Fibroblast of peridontal ligament (primary cell): ENCODE measurements at regions not wholly inside any gene's neighbourhood (a gene's known extent, or its start where the extent isn't known, plus 50 kb on each side); places are given as distances from the start of the nearest gene placed in this dataset.
A peak's percentile ranks its signal among the peaks of the same experiment; 100 is the strongest.

Experiments used
- DNase-seq: peaks from one replicate; pipeline ENCODE4 v3.0.0-alpha.2; 2010; ENCODE audit errors: extremely low read depth

DNA sequence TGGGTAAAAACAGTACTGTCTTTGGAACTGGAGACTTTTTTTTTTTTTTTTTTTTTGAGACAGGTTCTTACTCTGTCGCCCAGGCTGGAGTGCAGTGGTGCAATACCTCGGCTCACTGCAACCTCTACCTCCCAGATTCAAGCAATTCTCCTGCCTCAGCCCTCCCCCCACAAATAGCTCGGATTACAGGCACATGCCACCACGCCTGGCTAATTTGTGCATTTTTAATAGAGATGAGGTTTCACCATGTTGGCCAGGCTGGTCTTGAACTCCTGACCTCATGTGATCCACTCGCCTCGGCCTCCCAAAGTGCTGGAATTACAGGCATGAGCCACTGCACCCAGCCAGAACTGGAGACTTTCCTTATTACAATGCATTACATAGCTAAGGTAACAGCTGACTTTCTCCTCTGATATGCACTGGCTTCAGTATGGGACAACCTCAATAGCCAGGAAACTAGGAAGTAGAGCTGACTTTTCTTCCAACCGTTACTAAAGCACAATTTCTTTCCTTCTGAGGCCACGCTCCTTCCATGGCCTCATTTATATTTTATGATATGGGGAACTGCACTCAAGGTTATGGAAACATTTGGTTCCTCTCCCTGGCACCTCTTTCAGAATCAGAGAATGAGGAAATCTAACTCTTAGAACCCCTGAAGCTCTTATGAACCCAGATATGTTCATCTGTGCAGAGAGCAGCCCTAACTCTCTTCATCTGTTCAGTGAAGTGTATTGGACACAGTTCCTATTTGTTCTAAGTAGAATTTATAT lies 53.5 kb upstream of the FAM9B start:
- no peak for DNase-seq

DNA sequence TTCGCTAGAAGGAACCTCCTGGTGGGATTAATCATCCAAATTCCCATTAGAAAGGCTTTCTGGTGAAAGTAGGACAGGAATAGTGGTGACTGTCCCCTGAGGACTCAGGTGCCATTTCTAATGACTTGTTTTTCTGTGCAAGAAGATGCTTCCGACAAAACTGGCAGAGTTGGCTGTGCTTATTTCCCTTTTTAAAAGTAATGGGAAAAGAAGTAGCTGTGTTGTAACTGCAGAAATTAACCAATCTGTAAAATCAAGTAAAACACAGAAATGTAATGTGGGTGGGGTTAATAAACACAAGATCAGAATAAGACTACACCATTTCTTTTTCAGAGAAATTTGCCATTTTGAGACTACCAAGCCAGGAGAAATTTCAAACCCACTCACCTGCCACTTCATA lies 55.0 kb upstream of the FAM9B start:
- DNase-seq: no peak

- no peak for DNase-seq
Observed at GRCh38 chrX:9090766-9091165, 56.8 kb upstream of the FAM9B start.

- DNase-seq: no peak
Observed at GRCh38 chrX:9091258-9091657, 57.3 kb upstream of the FAM9B start.

- no peak for DNase-seq
Observed at GRCh38 chrX:9102956-9103355, 69.0 kb upstream of the FAM9B start.

GRCh38 chrX:9108054-9108453 lies 74.1 kb upstream of the FAM9B start:
- DNase-seq: peak; percentile 36

- DNase-seq: no peak
Observed at GRCh38 chrX:9110808-9111207, 76.9 kb upstream of the FAM9B start.

DNA sequence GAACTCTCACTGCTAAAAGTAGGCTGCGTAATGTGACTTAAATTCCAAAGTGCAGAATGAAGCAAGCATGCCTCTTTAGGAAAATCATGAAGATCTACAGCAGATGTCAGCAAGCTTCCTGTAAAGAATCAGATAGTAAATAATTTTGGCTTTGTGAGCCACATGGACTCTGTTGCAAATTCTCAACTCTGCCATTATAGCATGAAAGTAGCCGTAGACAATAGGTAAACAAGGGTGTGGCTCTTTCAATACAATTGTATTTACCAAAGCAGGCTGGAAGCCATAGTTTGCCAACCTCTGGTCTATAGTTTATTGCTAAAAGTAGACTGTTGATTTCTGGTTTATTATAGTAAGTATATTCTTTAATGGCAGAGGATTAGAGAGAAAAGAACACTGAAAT lies 80.3 kb upstream of the FAM9B start:
- no peak for DNase-seq

- peak; percentile 13 for DNase-seq
Observed at GRCh38 chrX:9117851-9118250, 83.9 kb upstream of the FAM9B start.

DNA sequence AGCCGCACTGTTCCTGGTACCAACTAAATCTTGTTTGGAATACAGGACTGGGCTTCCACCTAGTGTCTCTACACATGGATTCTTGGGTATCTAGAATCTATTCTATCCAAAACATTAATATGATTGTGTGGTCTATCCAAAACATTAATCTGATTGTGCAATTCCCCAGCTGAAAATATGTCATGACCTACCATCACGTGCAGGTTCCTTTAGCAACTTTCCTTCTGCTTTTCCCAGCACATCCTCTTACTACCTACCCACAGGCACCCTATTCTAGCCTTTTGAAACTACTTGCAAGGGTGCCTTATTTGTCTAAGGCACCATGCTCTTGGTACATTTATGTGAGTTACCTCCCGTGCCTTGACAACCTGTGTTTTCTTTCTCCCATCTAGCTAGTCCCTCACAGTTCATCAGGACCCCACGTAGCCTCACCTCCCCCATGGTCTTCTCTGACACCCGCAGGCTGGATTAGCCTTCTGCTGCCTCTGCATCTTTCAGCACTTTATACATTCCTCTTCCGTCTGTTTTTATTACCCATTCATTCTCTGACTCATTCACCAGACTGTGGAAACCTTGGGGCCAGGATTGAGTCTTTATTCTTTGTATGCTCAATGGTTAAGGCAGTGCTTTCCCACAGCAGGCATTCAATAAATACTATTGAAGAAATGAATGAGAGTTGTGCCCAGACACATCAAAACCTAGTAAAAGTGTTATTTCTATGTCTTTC lies 88.8 kb upstream of the FAM9B start:
- no peak for DNase-seq

- no peak for DNase-seq
Observed at GRCh38 chrX:9127986-9128385, 94.1 kb upstream of the FAM9B start.

- no peak for DNase-seq
Observed at GRCh38 chrX:9130031-9130430, 96.1 kb upstream of the FAM9B start.

DNA sequence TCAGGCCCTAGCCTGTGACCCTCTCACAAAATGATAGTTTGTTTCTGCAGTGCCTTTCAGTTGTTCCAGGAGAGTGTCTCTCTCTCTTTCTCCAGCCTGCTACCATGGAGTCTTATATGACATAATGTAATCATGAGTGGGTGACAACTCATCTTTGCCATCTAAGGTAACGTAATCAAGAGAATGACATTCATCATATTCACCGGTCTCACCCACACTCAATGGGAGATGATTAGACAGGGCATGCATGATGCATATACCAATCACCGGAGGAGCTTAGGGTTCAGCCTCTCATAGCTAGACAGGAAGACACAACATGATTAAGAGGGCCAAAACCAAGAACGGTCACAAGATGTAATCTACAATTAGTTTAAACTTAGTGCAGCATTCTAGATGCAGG lies 97.1 kb upstream of the FAM9B start:
- DNase-seq: no peak

DNA sequence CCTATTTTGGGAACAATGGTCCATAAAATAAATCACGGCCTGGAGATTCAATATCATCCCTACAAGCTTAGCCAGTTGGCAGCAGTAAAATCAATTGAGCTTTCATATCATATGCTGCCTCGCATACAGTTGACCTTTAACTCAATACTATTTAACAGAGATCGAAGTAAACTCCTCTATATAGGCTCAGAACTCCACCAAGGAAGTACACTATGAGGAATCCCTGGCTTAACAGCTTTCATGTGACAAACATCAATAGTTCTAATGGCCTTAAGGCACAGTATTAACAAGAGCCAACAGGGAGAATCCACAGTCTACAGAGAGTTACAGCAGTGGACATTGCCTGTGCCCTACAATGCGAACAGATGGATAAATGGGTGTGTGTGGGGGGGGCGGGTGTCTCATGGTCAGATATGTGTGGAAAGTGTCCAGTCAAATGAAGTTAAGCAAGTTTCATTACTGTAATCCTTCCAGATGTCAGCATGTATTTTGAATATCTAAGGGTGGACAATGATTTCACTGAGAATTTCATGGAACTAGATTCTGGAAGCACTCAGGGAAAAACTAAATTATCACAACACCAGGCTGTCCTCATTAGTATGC lies 98.2 kb upstream of the FAM9B start:
- no peak for DNase-seq

DNA sequence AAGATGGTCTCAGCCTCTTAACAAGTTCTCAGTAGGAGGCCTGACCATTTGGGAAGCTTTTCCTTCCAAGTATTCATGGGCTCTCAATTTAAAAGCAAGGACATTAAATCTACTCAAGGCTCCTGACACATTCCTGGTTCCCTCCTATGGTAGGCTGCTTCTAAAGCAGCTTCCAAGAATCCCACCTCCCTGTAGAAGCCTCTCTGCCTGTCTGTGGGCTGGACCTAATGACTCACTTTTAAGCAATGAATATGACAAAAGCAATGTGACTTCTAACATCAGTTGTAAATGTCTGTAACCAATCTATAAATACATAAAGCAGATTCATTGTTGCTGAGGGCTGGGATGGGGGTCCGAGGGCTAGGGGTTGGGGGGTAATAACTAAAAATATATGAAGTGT lies 99.5 kb upstream of the FAM9B start:
- peak; percentile 29 for DNase-seq

DNA sequence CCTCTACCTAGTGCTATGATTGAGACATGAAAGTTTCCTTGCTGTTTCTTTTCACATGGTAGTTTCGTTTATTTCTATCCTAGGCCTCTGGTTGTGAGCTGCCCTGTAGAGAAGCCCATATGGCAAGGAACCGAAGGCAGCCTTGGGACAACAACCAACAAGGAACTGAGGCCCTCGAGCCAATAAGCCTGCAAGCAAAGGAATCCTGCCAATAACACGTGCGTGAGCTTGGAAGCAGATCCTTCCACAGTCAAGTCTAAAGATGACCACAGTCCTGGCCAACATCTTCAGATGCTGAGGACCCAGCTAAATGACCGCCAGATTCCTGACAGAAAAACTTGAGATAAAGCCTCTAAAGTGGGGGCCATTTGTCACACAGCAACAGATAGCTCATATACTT lies 100.4 kb upstream of the FAM9B start:
- DNase-seq: no peak

DNA sequence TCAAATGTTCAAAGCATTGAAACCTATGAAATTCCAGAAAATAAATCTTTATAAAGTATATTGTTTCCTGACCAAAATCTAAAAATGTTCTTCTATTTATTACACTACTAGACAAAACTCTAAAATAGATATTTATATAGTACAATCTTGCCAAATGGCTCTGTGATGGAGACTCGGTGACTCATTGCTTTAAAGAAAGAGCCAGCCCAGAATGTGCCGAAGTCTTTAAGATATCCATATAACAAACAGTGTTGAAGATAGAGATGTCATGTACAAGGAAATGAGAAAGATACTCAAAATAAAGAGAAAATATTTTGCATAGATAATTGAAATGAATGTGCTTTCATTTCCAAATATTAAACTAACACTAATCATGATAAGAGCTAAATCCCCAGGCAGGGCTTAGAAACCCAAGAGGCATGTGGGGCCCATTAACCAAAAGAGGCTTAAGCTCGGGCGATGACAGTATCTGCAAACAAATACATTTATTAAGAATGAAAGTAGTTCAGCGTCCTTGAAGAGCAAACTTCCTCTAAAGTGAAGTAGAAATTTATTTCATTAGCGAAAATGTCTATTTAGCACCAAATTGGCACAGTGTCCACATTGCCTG lies 102.1 kb upstream of the FAM9B start:
- peak; percentile 47 for DNase-seq

DNA sequence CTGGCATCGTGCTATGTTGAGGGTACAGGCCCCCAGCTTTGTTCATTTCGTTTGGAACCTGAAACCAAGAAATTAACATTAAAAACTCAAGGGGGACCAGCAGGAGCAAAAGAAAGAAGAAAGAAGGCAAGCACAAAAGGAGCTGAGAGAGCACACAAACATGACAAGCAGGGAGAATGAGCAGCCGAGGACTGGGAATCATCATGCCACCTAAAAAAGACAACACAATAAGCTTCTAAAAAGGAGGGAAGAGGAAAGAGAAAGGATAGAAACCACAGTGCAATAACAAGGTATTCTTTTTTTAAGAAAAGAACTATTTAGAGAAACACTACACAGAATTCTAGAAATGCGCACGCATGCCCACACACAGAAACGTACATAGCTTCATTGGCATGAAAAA lies 103.2 kb upstream of the FAM9B start:
- no peak for DNase-seq

DNA sequence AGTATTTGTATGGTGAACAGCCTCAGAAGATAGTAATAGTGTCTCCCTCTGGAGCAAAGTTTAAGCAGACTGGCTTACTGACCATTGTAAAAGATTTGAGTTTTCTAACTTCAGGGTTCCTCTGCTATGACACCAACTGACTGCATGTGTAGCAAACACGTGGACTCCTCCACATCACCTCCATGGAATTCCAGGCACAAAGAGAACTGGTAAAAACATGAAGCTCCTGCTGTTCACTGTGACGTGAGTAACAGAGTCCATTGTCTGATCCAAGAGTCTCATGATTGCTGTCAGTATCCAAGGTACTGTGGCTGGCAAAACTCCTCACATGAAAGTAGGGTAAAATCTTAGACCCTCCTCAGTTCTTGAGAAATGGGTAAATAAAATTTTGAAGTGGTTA lies 107.6 kb upstream of the FAM9B start:
- peak; percentile 27 for DNase-seq

GRCh38 chrX:9144701-9145241 lies 110.8 kb upstream of the FAM9B start:
- DNase-seq: no peak

- DNase-seq: no peak
Observed at GRCh38 chrX:9146657-9147056, 112.7 kb upstream of the FAM9B start.

- DNase-seq: no peak
Observed at GRCh38 chrX:9147086-9147485, 113.2 kb upstream of the FAM9B start.
